Sigmoid colon (tissue), 4 donors: ENCODE measurements at regions not wholly inside any gene's neighbourhood (a gene's known extent, or its start where the extent isn't known, plus 50 kb on each side); places are given as distances from the start of the nearest gene placed in this dataset.

Experiments
- POLR2AphosphoS5 ChIP-seq, 4 donors: sonication (generic); formaldehyde crosslinking; IDR thresholded peaks; one replicate each; pipeline ENCODE4 v1.6.1; 2017; ENCODE audit warnings: antibody characterized with exemption in 4 of 4
- TF ChIP-seq, protein P1 (sequence below), 4 experiments: fragments of 450-650 bp in 3 of 4; fragments of 200-600 bp in 1 of 4; IDR thresholded peaks; one replicate each; pipeline ENCODE4 v1.5.1; 2016 to 2019; ENCODE audit warnings: antibody characterized with exemption in 4 of 4, mild to moderate bottlenecking in 3 of 4, moderate library complexity in 2 of 4

DNA sequence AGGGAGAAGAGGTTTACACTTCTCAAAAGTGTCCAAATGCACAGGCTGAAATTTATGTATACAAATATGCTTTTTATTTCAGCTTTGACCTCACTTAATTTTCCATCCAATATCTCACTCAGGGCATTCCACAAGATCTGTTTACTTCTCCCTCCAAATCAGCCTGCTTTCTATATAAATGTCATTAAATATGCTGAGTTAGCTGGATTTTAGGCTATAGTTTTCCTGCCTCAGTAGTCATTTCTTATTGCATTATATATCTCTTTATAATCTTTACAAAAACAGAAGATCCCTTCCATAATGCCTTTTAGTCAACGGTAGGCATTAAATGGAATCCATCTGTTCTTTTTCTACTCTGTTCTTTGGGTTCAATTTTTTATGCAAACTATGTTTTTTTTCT is 71.7 kb upstream of the KCND2 start:
- TF ChIP-seq POLR2AphosphoS5 (IDR thresholded peaks at IDR 0.05): no peak
- TF ChIP-seq, protein P1, sequence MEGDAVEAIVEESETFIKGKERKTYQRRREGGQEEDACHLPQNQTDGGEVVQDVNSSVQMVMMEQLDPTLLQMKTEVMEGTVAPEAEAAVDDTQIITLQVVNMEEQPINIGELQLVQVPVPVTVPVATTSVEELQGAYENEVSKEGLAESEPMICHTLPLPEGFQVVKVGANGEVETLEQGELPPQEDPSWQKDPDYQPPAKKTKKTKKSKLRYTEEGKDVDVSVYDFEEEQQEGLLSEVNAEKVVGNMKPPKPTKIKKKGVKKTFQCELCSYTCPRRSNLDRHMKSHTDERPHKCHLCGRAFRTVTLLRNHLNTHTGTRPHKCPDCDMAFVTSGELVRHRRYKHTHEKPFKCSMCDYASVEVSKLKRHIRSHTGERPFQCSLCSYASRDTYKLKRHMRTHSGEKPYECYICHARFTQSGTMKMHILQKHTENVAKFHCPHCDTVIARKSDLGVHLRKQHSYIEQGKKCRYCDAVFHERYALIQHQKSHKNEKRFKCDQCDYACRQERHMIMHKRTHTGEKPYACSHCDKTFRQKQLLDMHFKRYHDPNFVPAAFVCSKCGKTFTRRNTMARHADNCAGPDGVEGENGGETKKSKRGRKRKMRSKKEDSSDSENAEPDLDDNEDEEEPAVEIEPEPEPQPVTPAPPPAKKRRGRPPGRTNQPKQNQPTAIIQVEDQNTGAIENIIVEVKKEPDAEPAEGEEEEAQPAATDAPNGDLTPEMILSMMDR (IDR thresholded peaks at IDR 0.05): no peak
